GM19035 (cell line): ENCODE measurements at regions not wholly inside any gene's neighbourhood (a gene's known extent, or its start where the extent isn't known, plus 50 kb on each side); places are given as distances from the start of the nearest gene placed in this dataset.

ENCODE experiments used
- ATAC-seq: cut with Tn5 transposase; IDR thresholded peaks from one replicate; pipeline ENCODE4 v1.9.1; 2021; ENCODE audit not compliant: unreplicated experiment

DNA sequence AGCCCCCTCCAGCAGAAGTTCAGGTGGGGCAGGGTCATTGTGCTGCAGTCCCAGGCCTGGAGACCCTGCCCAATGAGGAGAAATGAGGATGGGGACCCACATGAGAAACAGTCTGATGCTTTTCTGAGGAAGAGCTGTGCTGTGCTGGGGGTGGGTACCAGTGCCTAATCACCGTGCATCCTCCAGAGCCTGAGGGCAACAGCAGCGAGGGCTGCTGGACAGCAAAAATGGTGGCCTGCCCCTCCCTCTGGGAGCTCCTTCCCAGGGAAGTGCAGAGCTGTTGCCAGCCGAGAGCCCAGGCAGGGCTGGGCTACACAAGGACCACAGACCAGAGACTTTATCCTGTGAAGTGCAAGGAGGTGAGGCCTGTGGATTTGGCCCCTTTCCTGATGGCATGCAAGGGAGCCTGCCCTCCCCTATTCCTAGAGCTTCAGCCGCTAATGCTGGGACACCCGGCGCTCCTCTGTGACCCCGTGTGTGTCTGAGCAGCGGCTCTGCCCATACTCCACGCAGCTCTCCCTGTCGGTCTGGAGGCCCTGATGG lies 134.8 kb downstream of the DSEL start:
- no peak for ATAC-seq

DNA sequence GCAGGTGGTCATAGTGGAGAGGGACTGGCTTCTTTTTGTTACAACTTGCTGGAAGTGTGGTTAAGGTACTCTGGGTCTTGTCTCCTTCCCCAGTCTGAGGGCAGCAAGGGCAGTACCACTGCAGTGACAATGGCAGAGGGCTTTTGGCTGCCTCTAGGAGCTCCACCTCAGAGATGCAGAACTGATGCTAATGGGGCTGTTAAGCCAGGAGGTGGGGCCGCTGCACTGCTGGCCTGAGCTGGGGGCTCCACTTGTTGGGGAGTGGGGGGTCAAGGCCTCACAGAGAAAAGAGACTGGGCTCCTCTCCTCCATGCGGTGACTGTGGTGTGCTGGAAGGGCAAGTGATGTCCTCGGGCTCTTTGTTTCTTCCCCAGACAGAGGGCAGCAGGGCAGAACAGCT lies 135.7 kb downstream of the DSEL start:
- ATAC-seq, result no peak

DNA sequence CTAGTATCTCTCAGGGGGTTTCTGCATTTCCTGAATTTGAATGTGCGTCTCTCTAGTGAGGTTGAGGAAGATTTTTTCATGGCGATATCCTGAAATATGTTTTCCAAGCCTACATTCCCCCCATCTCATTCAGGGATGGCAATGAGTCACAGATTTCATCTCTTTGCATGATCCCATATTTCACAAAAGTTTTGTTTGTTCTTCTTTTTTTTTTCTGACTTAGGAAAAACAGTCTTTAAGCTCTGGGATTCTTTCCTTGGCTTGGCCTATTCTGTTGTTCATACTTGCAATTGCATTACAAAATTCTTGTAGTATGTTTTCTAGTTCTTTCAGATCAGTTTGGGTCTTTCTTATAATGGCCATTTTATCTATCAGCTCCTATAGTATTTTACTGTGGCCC lies 136.5 kb downstream of the DSEL start:
- no peak for ATAC-seq

DNA sequence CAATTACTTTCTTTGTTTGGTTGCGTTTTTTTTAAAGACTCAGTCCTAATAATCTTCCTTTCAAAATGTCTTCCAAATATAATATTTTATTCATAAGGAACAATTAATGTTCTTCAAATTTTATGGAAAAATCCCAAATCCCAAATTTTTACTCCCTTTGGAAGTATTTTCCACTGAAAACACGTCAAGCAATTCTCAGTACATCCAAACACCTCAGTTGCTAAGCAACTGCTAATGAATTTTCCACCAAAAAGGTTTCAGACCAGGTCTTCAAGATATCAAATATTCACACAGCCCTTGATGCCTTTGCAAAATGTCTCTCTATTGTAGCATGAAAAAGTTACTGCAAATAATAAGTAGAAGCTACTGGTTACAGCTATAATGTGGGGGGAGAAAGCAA lies 140.1 kb downstream of the DSEL start:
- no peak for ATAC-seq

GRCh38 chr18:67373636-67374035 lies 142.9 kb downstream of the DSEL start:
- ATAC-seq, result no peak

DNA sequence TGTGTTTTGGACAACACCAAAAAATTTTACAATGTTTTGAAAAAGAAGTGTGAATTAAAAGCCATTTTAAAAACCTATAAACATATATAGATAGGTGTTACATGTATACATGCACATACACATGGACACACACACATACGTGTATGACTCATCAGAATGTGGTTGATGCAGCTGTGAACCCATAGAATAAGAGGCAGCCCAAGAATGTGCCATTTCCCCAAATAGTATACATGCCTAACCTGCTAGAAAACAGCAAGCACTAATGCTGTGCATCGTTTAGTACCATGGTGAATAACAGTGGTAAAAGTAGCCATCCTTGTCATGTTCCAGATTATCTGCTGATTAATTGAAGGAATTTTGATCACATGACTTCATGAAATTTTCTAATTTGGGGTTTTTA lies 149.0 kb downstream of the DSEL start:
- ATAC-seq, result no peak

- ATAC-seq, result no peak
Measured at GRCh38 chr18:67363694-67364093, 152.8 kb downstream of the DSEL start.

DNA sequence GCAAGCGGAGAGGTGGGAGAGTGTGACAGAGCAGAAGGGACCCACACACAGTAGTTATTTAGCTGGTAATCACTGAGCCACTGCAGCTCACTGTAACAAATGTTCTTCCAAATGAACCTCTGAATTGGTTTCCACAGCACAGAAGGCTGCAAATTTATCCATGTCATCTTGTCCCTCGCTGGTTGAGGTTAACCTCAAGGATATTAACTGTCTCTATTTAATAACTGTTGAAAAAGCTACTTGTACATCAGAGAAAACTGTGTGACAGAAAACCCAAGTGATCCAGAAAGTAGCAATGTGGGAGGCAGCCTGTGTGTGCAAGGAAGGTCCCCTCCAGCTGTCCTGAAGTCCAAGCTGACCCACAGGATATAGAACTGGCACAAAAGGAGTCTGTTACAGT lies 153.6 kb downstream of the DSEL start:
- ATAC-seq, result no peak

GRCh38 chr18:67359873-67360838 lies 156.4 kb downstream of the DSEL start:
- ATAC-seq, result peak; percentile 73

DNA sequence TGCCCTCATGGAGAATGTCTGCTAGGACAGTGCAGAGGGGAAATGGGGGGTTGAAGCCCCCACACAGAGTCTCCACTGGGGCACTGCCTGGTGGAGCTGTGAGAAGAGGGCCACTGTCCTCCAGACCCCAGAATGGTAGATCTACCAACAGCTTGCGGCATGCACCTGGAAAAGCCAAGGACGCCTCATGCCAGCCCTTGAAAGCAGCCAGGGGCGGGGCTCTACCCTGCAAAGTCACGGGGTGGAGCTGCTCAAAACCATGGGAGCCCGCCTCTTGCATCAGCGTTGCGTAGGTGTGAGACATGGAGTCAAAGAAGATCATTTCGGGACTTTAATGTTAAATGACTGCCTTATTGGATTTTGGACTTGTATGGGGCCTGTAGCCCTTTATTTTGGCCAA lies 157.6 kb downstream of the DSEL start:
- no peak for ATAC-seq

GRCh38 chr18:67354692-67355091 lies 161.8 kb downstream of the DSEL start:
- ATAC-seq, result no peak

DNA sequence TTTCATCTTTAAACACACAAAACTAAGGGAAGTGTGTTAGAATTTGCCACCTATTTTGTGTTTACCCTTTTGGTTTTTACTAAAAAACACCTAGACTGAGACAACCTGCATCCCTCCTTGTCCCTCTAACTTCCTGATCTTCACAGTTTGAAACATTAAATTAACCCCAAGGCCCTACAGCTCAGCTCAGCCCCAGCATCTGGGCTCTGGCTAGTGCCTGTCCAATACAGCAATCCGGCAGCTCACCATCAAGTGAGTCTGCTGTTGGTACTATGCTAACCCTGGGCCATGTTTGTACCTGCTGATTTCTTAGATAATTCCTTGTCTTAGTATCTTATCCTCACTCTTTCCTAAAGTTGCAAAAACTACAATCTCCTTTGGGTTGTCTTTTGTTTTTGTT lies 162.4 kb downstream of the DSEL start:
- no peak for ATAC-seq

DNA sequence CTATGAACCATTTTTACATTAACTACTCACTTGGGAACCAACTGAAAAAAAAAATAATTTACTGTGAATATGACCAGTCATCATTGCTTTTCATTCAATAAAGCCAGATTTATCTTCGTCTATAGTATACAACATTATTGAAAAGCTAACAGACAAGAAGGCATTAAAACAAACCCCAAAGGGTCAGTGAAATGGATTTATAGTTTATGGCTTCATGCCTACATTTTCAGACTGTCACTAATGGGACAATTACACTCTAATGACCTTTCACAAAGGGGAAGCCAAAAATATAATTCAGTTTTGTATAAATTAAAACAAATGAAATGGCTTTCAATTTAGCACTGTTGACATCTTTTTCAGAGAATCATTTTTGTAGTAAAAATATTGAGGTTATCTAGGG lies 169.1 kb downstream of the DSEL start:
- ATAC-seq, result no peak

GRCh38 chr18:67342159-67342558 lies 174.4 kb downstream of the DSEL start:
- no peak for ATAC-seq

DNA sequence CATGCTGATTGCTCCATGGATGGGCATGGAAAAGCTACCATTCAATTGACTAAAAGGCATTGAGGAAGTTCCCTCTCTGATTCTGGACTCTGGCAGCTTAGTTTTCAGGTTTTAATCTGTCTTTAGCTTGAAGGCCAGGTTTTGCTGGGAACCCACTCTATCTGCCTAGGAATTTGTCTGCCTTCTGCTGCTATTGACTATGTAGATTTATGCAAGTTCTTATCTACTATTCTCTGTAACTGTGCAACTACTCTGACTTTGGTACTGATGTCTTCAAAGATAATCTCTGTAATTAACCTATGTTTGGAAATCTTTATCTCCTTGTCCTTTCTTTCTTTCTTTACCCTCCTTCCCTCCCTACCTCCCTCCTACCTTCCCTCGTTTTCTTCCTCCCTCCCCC lies 178.8 kb downstream of the DSEL start:
- no peak for ATAC-seq

DNA sequence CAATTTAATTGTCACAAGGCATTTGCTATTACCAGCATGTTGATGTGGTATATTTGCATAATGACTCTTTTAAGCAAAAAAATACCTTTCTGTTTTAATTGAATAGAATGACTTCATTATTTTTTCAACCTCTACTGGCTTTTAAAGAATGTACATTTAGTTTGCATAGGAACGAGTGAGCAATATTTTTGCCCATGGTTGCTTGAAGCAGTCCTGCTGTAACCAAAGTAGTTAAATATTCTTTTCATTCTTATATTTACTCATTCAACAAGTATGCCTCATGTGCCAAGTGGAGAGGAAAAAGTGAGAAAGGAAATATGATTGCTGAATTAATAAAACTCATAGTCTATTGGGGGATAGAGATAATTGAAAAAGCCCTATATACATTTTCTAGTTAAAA lies 184.7 kb downstream of the DSEL start:
- no peak for ATAC-seq

DNA sequence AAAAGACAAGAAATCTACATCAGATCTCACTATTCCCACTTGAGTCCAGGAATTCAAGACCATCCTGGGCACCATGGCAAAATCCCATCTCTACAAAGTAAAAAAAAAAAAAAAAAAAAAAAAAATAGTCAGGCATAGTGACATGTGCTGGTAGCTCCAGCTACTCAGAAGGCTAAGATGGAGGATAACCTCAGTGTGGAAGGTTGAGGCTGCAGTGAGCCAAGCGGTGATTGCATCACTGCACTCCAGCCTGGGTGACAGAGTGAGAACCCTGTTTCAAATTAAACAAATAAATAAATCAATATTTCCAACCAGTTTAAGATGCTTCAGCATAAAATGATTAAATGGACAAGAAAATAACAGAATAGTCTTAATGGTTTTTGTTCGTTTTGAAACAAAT lies 197.4 kb downstream of the DSEL start:
- no peak for ATAC-seq

DNA sequence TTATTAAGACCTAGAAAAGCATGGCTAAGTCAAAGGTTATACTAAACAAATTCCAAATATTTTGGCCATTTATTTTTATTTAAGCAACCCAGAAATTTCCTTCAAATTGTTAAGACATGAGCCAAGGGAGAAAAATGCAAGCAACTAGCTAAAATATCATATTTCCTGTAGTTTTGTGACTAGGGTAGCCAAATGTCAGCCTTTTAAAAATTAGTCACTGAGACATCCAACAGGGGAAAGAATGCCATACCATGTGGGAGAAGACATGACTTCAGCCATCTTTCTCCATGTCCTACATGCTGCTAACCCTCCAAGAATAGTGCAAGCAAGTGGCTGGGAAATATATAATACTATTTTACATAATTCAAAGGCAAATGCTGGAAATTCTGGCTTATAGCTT lies 197.9 kb downstream of the DSEL start:
- no peak for ATAC-seq

DNA sequence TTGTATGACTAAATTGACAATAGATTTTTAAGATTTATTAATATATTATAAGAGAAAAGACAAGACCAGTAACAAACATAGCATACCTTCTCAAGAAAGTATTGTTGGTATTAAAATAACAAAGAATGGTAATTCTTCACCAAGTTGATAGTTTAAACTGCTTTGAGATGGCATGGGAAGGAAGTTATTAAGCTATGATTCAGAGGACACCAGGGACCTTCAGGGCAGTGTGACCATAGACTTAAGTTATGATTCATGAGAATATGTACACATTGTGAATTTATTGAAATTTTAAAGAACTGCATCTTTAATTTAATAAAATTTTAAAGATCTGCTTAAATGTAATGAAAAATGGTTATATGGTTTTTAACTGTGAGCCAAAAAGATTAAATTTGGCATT lies 205.7 kb downstream of the DSEL start:
- no peak for ATAC-seq

DNA sequence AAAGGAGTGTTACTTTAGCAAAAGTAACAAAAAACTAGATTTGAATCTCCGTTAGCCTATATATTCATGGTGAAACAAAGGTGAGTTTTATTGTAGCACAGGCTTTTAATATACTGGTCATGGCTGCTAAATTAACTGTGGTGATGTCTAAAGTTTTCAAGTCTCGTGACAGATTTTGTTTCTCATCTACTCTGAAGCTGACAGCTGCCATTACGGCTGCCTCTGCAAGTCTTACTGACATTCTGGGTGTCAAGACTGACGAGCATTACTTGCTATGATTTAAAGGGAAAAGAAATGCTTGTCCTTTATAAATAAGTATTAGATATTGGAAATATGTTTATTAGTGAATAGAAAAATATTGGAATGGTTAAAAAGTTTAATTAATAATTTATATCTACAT lies 207.7 kb downstream of the DSEL start:
- ATAC-seq, result no peak

DNA sequence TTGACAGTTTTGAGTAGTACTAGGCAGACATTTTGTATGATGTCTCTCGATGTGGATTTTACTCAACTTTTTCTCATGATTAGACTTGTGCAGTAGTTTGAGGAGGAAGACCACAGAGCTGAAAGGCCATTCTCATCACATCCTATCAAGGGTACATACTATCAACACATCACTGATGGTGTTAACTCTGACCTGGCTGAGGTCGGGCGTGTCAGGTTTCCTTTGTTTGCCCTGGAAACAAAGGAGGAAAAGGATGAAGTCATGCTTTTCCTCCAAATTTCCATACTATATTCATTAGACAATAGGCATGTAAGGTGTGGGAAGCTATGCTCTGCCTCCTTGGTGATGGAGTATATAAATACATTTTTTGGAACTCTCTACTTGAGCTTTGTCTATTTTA lies 211.1 kb downstream of the DSEL start:
- no peak for ATAC-seq

GRCh38 chr18:67302043-67302442 lies 214.5 kb downstream of the DSEL start:
- no peak for ATAC-seq

DNA sequence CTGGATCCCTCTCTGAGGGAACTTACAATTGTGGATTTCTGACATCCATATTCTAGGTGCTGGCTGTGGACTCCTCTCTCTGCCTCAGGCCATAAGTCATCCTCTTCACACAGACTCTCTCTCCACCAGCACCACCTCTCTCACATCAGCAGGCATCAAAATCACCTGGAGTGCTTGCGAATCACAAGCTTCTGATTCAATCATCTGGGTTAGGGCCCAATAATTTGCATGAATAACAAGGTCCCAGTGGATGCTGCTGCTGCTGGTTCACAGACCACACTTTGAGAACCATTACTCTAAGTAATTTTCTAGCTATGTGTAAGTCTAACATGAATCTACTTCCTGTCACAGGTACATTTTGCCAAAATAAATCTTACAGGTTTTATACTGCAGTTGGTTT lies 214.9 kb downstream of the DSEL start:
- no peak for ATAC-seq
